OCI-LY3 (cell line): ENCODE measurements at regions not wholly inside any gene's neighbourhood (a gene's known extent, or its start where the extent isn't known, plus 50 kb on each side); places are given as distances from the start of the nearest gene placed in this dataset.

ENCODE experiments used
- CTCF ChIP-seq: fragments of 200-600, 300-600 bp; sonication (generic); IDR thresholded peaks from 2 replicates; pipeline ENCODE4 v1.5.1; 2014; ENCODE audit warnings: antibody characterized with exemption, low read length, low read depth
- EZH2phosphoT487 ChIP-seq: fragments of 200-600 bp; shearing (Covaris generic); IDR thresholded peaks from 2 replicates; pipeline ENCODE4 v1.6.1; 2018; ENCODE audit warnings: antibody characterized with exemption, mixed run types, low read depth

GRCh38 chr6:138659998-138660397 is 113.6 kb upstream of the CCDC28A start:
- TF ChIP-seq CTCF (no peak), EZH2phosphoT487 (no peak)
